CD4-positive, alpha-beta T cell (primary cell): ENCODE measurements at regions not wholly inside any gene's neighbourhood (a gene's known extent, or its start where the extent isn't known, plus 50 kb on each side); places are given as distances from the start of the nearest gene placed in this dataset.

ENCODE experiments used
- ATAC-seq: fragments of 200-7000 bp; cut with Tn5 transposase; one replicate; pipeline ENCODE4 v1.10.0; 2022; ENCODE audit warnings: mild to moderate bottlenecking; ENCODE audit not compliant: poor library complexity
- CTCF ChIA-PET: fragments of 350-600 bp; sonication (Branson Sonifier 250); formaldehyde crosslinking; loops from one replicate; lab custom pipeline; 2021; ENCODE audit warnings: antibody characterized with exemption, inconsistent platforms; lab: Charles Lee
- POLR2A ChIA-PET: fragments of 350-600 bp; sonication (Branson Sonifier 250); formaldehyde crosslinking; loops from one replicate; lab custom pipeline; 2021; ENCODE audit warnings: antibody characterized with exemption, inconsistent platforms; lab: Charles Lee
- DNase-seq, 14 experiments: peaks; one replicate each; pipeline ENCODE4 v3.0.0-alpha.2; 2013 to 2020; ENCODE audit warnings: mixed read lengths in 2 of 14
- H3K27ac ChIP-seq, 2 donors: one replicate each; pipeline versions ENCODE4 v1.5.1 to v1.7.0; 2013; ENCODE audit warnings: low read length in 2 of 2, low read depth in 1 of 2, mild to moderate bottlenecking in 1 of 2
- H3K27me3 ChIP-seq, 2 experiments: 1 replicate in 1 of 2; 2 replicates in 1 of 2; pipeline versions ENCODE4 v1.6.1 to v1.7.0; 2013; ENCODE audit warnings: low read length in 2 of 2, control low read depth in 1 of 2, mild to moderate bottlenecking in 1 of 2, moderate library complexity in 1 of 2; ENCODE audit not compliant: insufficient read depth in 2 of 2, control insufficient read depth in 1 of 2
- H3K36me3 ChIP-seq: one replicate; pipeline ENCODE4 v1.6.1; 2013; ENCODE audit warnings: low read length, control low read depth; ENCODE audit not compliant: insufficient read depth
- H3K4me1 ChIP-seq: one replicate; pipeline ENCODE4 v1.6.1; 2013; ENCODE audit warnings: low read length, control low read depth; ENCODE audit not compliant: insufficient read depth
- H3K4me3 ChIP-seq: one replicate; pipeline ENCODE4 v1.5.1; 2013; ENCODE audit warnings: mild to moderate bottlenecking, low read length, moderate library complexity
- H3K9me3 ChIP-seq, 2 experiments: 1 replicate in 1 of 2; 2 replicates in 1 of 2; pipeline versions ENCODE4 v1.6.1 to v1.7.0; 2013; ENCODE audit warnings: low read length in 2 of 2, mild to moderate bottlenecking in 2 of 2, control low read depth in 1 of 2, moderate library complexity in 1 of 2; ENCODE audit not compliant: control insufficient read depth in 1 of 2, insufficient read depth in 1 of 2
- H3K27ac Mint-ChIP-seq: one replicate; pipeline ENCODE4 v1.8.0; 2020; ENCODE audit warnings: mixed read lengths
- H3K27me3 Mint-ChIP-seq: one replicate; pipeline ENCODE4 v1.8.0; 2021; ENCODE audit warnings: mixed read lengths
- H3K36me3 Mint-ChIP-seq: one replicate; pipeline ENCODE4 v1.8.0; 2021; ENCODE audit warnings: low read depth, mixed read lengths
- H3K4me1 Mint-ChIP-seq: one replicate; pipeline ENCODE4 v1.8.0; 2021; ENCODE audit warnings: low read depth, mixed read lengths
- H3K4me3 Mint-ChIP-seq: one replicate; pipeline ENCODE4 v1.8.0; 2020; ENCODE audit warnings: mild to moderate bottlenecking, mixed read lengths
- H3K9me3 Mint-ChIP-seq: one replicate; pipeline ENCODE4 v1.8.0; 2020; ENCODE audit warnings: mixed read lengths
- CTCF ChIP-seq: fragments of 200-600 bp; IDR thresholded peaks from one replicate; pipeline ENCODE4 v1.8.0; 2022; ENCODE audit warnings: antibody characterized with exemption, mild to moderate bottlenecking
- intact Hi-C, 2 experiments: fragments of 100-400 bp; cut with DNase I in 1 of 2; cut with micrococcal nuclease in 1 of 2; formaldehyde crosslinking; loops; one replicate each; pipeline versions ENCODE4 v1.15.1 to v1.9.0; 2023 to 2025; cut with DNase I, micrococcal nuclease

- no peak for DNase-seq
- H3K9me3 Mint-ChIP-seq = peaks cover 2% of the 10 kb centered on the region
- POLR2A ChIA-PET = no interaction called here
These were observed 310.4 kb upstream of the TRPC7 start for GRCh38 chr5:136675769-136676168.

GRCh38 chr5:136674178-136674577 is 308.8 kb upstream of the TRPC7 start:
- Histone ChIP-seq H3K9me3 (peaks cover 0 to 3% of the 10 kb centered on the region in 2 experiments), H3K27ac (no peak overlapping the region), H3K4me1 (no peaks in the 10 kb centered on the region), H3K27me3 (no peaks in the 10 kb centered on the region), H3K4me3 (no peak overlapping the region), H3K36me3 (no peaks in the 10 kb centered on the region)
- no peak for TF ChIP-seq CTCF
- POLR2A ChIA-PET = no interaction called here
- no peak overlapping the region for H3K27ac Mint-ChIP-seq
- intact Hi-C loops = no loop called here
- peaks cover under 1% of the 10 kb centered on the region for H3K9me3 Mint-ChIP-seq
- H3K4me1 Mint-ChIP-seq = no peaks in the 10 kb centered on the region
- ATAC-seq (no peak), DNase-seq (no peak)
- no peaks in the 10 kb centered on the region for H3K27me3 Mint-ChIP-seq
- no peak overlapping the region for H3K4me3 Mint-ChIP-seq
- no peaks in the 10 kb centered on the region for H3K36me3 Mint-ChIP-seq
- CTCF ChIA-PET = no interaction called here

More at GRCh38 chr5:136675769-136676168, 310.4 kb upstream of the TRPC7 start:
- no peak overlapping the region for H3K27ac ChIP-seq
- no peaks in the 10 kb centered on the region for H3K4me1 ChIP-seq
- Mint-ChIP-seq H3K27me3 (no peaks in the 10 kb centered on the region), H3K4me3 (no peak overlapping the region), H3K4me1 (no peaks in the 10 kb centered on the region), H3K27ac (no peak overlapping the region), H3K36me3 (no peaks in the 10 kb centered on the region)
- TF ChIP-seq CTCF = no peak
- no peaks in the 10 kb centered on the region for H3K36me3 ChIP-seq
- CTCF ChIA-PET = no interaction called here
- peaks cover 0 to 3% of the 10 kb centered on the region in 2 experiments for H3K9me3 ChIP-seq
- no peak overlapping the region for H3K4me3 ChIP-seq
- intact Hi-C loops = no loop called here
- no peak for ATAC-seq
- H3K27me3 ChIP-seq = no peaks in the 10 kb centered on the region

GRCh38 chr5:136667789-136668188 is 302.4 kb upstream of the TRPC7 start:
- intact Hi-C loops = no loop called here
- no peaks in the 10 kb centered on the region for H3K36me3 Mint-ChIP-seq
- CTCF ChIA-PET = no interaction called here
- H3K9me3 Mint-ChIP-seq = peaks cover 4% of the 10 kb centered on the region
- no peak overlapping the region for H3K27ac Mint-ChIP-seq
- H3K4me1 Mint-ChIP-seq = no peaks in the 10 kb centered on the region
- H3K27me3 ChIP-seq = no peaks in the 10 kb centered on the region
- H3K36me3 ChIP-seq = no peaks in the 10 kb centered on the region
- no peak for ATAC-seq
- H3K4me3 ChIP-seq = no peak overlapping the region
- H3K9me3 ChIP-seq = peaks cover 0 to 12% of the 10 kb centered on the region in 2 experiments
- POLR2A ChIA-PET = no interaction called here
- TF ChIP-seq CTCF = no peak
- H3K4me3 Mint-ChIP-seq = no peak overlapping the region
- H3K4me1 ChIP-seq = no peaks in the 10 kb centered on the region
- no peak for DNase-seq
- H3K27me3 Mint-ChIP-seq = peaks cover 7% of the 10 kb centered on the region
- no peak overlapping the region for H3K27ac ChIP-seq
